IMR-90 (cell line): ENCODE measurements at regions not wholly inside any gene's neighbourhood (a gene's known extent, or its start where the extent isn't known, plus 50 kb on each side); places are given as distances from the start of the nearest gene placed in this dataset.

Experiments used
- CHD1 ChIP-seq: IDR thresholded peaks from 2 replicates; pipeline ENCODE4 v1.6.1; 2012; ENCODE audit warnings: low read depth, low read length, improper control_type of control experiment
- MAFK ChIP-seq: IDR thresholded peaks from 2 replicates; pipeline ENCODE4 v1.6.1; 2012; ENCODE audit warnings: low read depth, low read length, improper control_type of control experiment
- MXI1 ChIP-seq: IDR thresholded peaks from 2 replicates; pipeline ENCODE4 v1.6.1; 2012; ENCODE audit warnings: low read depth, mild to moderate bottlenecking, low read length, moderate library complexity, borderline replicate concordance
- POLR2A ChIP-seq: IDR thresholded peaks from 2 replicates; pipeline ENCODE4 v1.6.1; 2012; ENCODE audit warnings: mild to moderate bottlenecking, low read depth, low read length
- RFX5 ChIP-seq: IDR thresholded peaks from 2 replicates; pipeline ENCODE4 v1.8.0; 2012; ENCODE audit warnings: low read depth, mild to moderate bottlenecking, low read length, moderate library complexity
- SMC3 ChIP-seq: fragments of 150-350 bp; IDR thresholded peaks from 2 replicates; pipeline ENCODE4 v1.6.1; 2016; ENCODE audit warnings: low read depth, mild to moderate bottlenecking, antibody characterized with exemption, low read length, moderate library complexity
- TF ChIP-seq, protein P1 (sequence below): conservative IDR thresholded peaks from 2 replicates; pipeline ENCODE4 v1.5.1; 2012; ENCODE audit warnings: mild to moderate bottlenecking, low read depth, low read length, improper control_type of control experiment

DNA sequence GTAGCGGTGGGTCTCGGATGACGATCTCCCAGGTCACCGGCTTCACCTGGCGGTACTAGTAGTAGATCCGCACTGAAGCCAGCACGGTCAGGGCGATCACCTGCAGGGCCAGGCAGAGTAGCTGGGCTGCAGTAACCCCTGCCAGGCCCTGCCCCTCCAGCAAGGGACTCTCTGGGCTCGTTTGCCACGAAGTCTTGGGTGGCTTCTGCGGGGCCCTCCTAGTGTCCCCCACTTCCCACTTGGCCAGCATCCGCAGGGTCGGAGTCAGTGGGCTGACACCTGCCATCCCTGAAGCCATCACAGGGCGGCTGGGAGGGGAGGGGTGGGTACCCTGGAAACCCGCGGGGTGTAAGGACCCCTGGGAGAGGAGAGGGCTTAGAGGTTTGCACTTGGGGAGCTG is 214.0 kb downstream of the OR4C45 start:
- TF ChIP-seq, protein P1, sequence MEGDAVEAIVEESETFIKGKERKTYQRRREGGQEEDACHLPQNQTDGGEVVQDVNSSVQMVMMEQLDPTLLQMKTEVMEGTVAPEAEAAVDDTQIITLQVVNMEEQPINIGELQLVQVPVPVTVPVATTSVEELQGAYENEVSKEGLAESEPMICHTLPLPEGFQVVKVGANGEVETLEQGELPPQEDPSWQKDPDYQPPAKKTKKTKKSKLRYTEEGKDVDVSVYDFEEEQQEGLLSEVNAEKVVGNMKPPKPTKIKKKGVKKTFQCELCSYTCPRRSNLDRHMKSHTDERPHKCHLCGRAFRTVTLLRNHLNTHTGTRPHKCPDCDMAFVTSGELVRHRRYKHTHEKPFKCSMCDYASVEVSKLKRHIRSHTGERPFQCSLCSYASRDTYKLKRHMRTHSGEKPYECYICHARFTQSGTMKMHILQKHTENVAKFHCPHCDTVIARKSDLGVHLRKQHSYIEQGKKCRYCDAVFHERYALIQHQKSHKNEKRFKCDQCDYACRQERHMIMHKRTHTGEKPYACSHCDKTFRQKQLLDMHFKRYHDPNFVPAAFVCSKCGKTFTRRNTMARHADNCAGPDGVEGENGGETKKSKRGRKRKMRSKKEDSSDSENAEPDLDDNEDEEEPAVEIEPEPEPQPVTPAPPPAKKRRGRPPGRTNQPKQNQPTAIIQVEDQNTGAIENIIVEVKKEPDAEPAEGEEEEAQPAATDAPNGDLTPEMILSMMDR: no peak
- TF ChIP-seq POLR2A (no peak), SMC3 (no peak), RFX5 (no peak), CHD1 (no peak), MXI1 (no peak), MAFK (no peak)
